WTC11 (cell line): ENCODE measurements at regions not wholly inside any gene's neighbourhood (a gene's known extent, or its start where the extent isn't known, plus 50 kb on each side); places are given as distances from the start of the nearest gene placed in this dataset.

ENCODE experiments used
- E2F4 ChIP-seq: sonication (generic); formaldehyde crosslinking; IDR thresholded peaks from 2 replicates; pipeline ENCODE4 v1.8.1; 2022; ENCODE audit warnings: low read depth, mild to moderate bottlenecking, moderate library complexity, missing genetic modification reagents, borderline replicate concordance
- IRF2 ChIP-seq: sonication (generic); formaldehyde crosslinking; IDR thresholded peaks from 2 replicates; pipeline ENCODE4 v1.8.0; 2022; ENCODE audit warnings: low read depth, missing genetic modification reagents, borderline replicate concordance
- ZNF121 ChIP-seq: sonication (generic); formaldehyde crosslinking; IDR thresholded peaks from 2 replicates; pipeline ENCODE4 v1.8.0; 2023; ENCODE audit warnings: missing genetic modification reagents
- TF ChIP-seq, protein P1 (sequence below): sonication (generic); formaldehyde crosslinking; IDR thresholded peaks from 2 replicates; pipeline ENCODE4 v1.8.1; 2023; ENCODE audit warnings: mild to moderate bottlenecking, missing genetic modification reagents

GRCh38 chr6:49339096-49339495, 124.0 kb downstream of the MMUT start:
- no peak for TF ChIP-seq ZNF121 (CRISPR knock-in tag)
- TF ChIP-seq, protein P1, sequence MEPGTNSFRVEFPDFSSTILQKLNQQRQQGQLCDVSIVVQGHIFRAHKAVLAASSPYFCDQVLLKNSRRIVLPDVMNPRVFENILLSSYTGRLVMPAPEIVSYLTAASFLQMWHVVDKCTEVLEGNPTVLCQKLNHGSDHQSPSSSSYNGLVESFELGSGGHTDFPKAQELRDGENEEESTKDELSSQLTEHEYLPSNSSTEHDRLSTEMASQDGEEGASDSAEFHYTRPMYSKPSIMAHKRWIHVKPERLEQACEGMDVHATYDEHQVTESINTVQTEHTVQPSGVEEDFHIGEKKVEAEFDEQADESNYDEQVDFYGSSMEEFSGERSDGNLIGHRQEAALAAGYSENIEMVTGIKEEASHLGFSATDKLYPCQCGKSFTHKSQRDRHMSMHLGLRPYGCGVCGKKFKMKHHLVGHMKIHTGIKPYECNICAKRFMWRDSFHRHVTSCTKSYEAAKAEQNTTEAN = no peak
- no peak for TF ChIP-seq E2F4 (CRISPR knock-in tag)
- TF ChIP-seq IRF2 (CRISPR knock-in tag) = no peak
